Calu3 (cell line): ENCODE measurements at regions not wholly inside any gene's neighbourhood (a gene's known extent, or its start where the extent isn't known, plus 50 kb on each side); places are given as distances from the start of the nearest gene placed in this dataset.

Experiments used
- BruUV-seq: library from RNA; stranded (reverse); fragments of 400-500 nt; replicated peaks from 2 replicates; lab custom pipeline; 2021; lab: Mats Ljungman, UMichigan
- CTCF ChIA-PET: fragments of 300-600 bp; sonication (Branson Sonifier 250); formaldehyde crosslinking; loops from one replicate; lab custom pipeline; 2022; ENCODE audit warnings: antibody characterized with exemption; lab: Charles Lee
- DNase-seq: peaks from one replicate; pipeline ENCODE4 v3.0.0; 2022
- H3K27ac Mint-ChIP-seq: one replicate; pipeline ENCODE4 v1.8.0; 2022; ENCODE audit warnings: mixed read lengths; ENCODE audit not compliant: unreplicated experiment
- H3K27me3 Mint-ChIP-seq: one replicate; pipeline ENCODE4 v1.8.0; 2022; ENCODE audit warnings: mixed read lengths; ENCODE audit not compliant: unreplicated experiment
- H3K36me3 Mint-ChIP-seq: one replicate; pipeline ENCODE4 v1.8.0; 2022; ENCODE audit warnings: mild to moderate bottlenecking, moderate library complexity, mixed read lengths; ENCODE audit not compliant: insufficient read depth, unreplicated experiment
- H3K4me1 Mint-ChIP-seq: one replicate; pipeline ENCODE4 v1.8.0; 2022; ENCODE audit warnings: mild to moderate bottlenecking, low read depth, mixed read lengths; ENCODE audit not compliant: unreplicated experiment
- H3K4me3 Mint-ChIP-seq: one replicate; pipeline ENCODE4 v1.8.0; 2022; ENCODE audit warnings: mild to moderate bottlenecking, low read depth, moderate library complexity, mixed read lengths; ENCODE audit not compliant: unreplicated experiment
- H3K9me3 Mint-ChIP-seq: one replicate; pipeline ENCODE4 v1.8.0; 2022; ENCODE audit warnings: low read depth, mixed read lengths; ENCODE audit not compliant: unreplicated experiment
- intact Hi-C: fragments of 100-400 bp; cut with micrococcal nuclease; formaldehyde crosslinking; loops from one replicate; pipeline ENCODE4 v1.10.0; 2022; ENCODE audit not compliant: unreplicated experiment
- TF ChIP-seq, protein P1 (sequence below): fragments of 200-600 bp; IDR thresholded peaks from one replicate; pipeline ENCODE4 v1.8.0; 2022; ENCODE audit warnings: antibody characterized with exemption; ENCODE audit not compliant: unreplicated experiment

DNA sequence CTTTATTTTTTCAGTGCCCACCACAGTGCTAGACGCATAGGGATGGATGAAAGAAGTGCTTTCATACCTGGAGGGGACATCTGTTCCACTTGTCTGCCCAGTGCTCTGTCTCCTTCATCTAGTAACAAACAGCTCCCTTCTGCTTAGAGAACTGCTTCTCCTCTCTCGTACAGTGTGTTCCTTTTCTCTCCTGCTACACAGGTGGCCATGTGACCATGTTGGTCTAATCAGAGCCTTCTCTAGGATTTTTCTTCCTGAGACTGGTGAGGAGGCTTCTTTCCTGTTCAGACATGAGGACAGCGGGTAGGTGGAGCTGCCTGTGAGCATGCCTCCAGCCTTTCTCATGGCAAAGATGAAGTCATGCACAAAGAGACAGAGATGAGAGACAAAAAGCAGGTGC is 182.7 kb downstream of the TMEM132E start:
- Mint-ChIP-seq H3K36me3 (no peaks in the 10 kb centered on the region), H3K4me3 (no peak overlapping the region), H3K27ac (no peak overlapping the region), H3K4me1 (peaks cover 7% of the 10 kb centered on the region), H3K27me3 (peaks cover 18% of the 10 kb centered on the region), H3K9me3 (no peaks in the 10 kb centered on the region)
- BruUV-seq = no TSS peak
- CTCF ChIA-PET = no interaction called here
- no peak for DNase-seq
- TF ChIP-seq, protein P1, sequence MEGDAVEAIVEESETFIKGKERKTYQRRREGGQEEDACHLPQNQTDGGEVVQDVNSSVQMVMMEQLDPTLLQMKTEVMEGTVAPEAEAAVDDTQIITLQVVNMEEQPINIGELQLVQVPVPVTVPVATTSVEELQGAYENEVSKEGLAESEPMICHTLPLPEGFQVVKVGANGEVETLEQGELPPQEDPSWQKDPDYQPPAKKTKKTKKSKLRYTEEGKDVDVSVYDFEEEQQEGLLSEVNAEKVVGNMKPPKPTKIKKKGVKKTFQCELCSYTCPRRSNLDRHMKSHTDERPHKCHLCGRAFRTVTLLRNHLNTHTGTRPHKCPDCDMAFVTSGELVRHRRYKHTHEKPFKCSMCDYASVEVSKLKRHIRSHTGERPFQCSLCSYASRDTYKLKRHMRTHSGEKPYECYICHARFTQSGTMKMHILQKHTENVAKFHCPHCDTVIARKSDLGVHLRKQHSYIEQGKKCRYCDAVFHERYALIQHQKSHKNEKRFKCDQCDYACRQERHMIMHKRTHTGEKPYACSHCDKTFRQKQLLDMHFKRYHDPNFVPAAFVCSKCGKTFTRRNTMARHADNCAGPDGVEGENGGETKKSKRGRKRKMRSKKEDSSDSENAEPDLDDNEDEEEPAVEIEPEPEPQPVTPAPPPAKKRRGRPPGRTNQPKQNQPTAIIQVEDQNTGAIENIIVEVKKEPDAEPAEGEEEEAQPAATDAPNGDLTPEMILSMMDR = no peak
- intact Hi-C loops = no loop called here

DNA sequence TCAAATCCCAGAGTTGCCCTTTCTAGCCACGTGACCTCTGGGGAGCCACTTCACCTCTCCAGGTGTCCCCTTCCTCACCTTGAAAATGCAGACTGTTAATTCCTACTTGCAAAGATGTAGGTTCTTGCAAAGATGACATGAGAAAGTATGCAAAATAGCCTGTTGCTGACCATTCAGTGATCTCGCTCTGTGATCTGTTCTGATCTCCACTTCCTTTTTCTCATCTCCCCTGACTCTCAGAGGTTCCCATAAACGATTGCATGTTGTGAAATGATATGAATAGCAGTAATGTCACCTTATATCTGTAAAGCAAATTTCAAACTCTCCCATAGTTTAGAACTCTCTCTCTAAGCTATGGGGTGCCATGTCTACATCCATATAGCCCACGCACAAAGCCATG is 182.3 kb downstream of the TMEM132E start:
- BruUV-seq = no TSS peak
- H3K27ac Mint-ChIP-seq = no peak overlapping the region
- H3K27me3 Mint-ChIP-seq = peaks cover 18% of the 10 kb centered on the region
- no peak for DNase-seq
- no peak overlapping the region for H3K4me3 Mint-ChIP-seq
- no peaks in the 10 kb centered on the region for H3K9me3 Mint-ChIP-seq
- H3K4me1 Mint-ChIP-seq = peaks cover 7% of the 10 kb centered on the region
- CTCF ChIA-PET = no interaction called here
- no peaks in the 10 kb centered on the region for H3K36me3 Mint-ChIP-seq
- intact Hi-C loops = no loop called here
- TF ChIP-seq, protein P1 = no peak

DNA sequence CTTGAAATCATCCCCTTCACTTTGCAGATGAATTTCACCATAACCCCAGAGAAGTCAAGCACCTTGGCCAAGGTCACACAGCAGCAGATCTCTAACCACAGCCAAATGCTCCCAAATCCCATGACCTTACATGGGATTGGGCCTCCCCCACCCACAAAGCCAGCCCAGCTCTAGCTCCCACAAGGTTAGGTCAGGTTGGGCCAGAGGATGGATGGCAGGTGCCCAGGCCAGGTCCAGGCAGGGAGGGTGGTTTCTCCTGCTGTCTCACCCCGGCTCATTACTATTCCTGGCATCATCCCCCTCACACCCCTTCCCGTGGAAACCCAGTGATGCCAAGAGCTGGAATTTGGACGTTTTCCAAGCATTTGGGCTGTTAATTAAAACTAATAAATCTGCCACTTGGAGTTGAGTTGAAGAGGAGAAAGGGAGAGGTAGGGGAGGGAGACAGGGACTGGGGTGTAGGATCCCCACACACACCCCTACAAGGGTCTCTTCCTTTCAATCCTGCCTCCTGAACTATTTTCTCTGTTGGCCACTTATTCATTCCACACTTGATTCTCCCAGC is 181.6 kb downstream of the TMEM132E start:
- no TSS peak for BruUV-seq
- Mint-ChIP-seq H3K4me1 (peaks cover 7% of the 10 kb centered on the region), H3K4me3 (no peak overlapping the region), H3K9me3 (no peaks in the 10 kb centered on the region), H3K36me3 (no peaks in the 10 kb centered on the region), H3K27ac (no peak overlapping the region), H3K27me3 (peaks cover 18% of the 10 kb centered on the region)
- CTCF ChIA-PET = no interaction called here
- TF ChIP-seq, protein P1 = no peak
- no peak for DNase-seq
- intact Hi-C loops = no loop called here

DNA sequence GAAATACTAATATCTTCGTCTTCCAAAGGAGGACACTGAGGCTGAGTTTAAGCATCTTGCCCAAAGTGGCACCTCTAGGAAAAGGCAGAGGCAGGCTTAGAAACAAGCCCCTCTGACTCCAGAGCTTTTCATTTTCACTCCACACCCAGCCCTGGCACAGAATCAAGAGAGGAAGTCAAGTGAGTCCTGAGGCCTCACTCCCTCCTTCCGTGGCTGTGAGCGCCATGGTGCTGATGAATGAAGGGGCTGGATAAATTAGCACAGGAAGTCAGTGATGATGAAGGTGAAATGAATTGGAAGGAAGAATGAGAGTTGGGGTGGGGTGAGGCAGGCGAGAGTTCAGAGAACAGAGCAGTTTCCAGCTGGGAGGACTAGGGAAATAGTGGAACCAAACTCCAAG is 179.3 kb downstream of the TMEM132E start:
- Mint-ChIP-seq H3K4me3 (no peak overlapping the region), H3K27me3 (peaks cover 25% of the 10 kb centered on the region), H3K4me1 (peaks cover 4% of the 10 kb centered on the region), H3K27ac (no peak overlapping the region), H3K9me3 (no peaks in the 10 kb centered on the region), H3K36me3 (no peaks in the 10 kb centered on the region)
- DNase-seq = no peak
- TF ChIP-seq, protein P1 = no peak
- CTCF ChIA-PET = no interaction called here
- intact Hi-C loops = no loop called here
- no TSS peak for BruUV-seq
